Fibroblast of pulmonary artery (primary cell): ENCODE measurements at regions not wholly inside any gene's neighbourhood (a gene's known extent, or its start where the extent isn't known, plus 50 kb on each side); places are given as distances from the start of the nearest gene placed in this dataset.

Source experiments
- DNase-seq: peaks from one replicate; pipeline ENCODE4 v3.0.0-alpha.2; 2010; ENCODE audit warnings: low read depth
- H3K4me3 ChIP-seq: replicated peaks from 2 replicates; pipeline ENCODE4 v1.5.1; 2011; ENCODE audit warnings: low read depth, mild to moderate bottlenecking, control low read depth, low read length, moderate library complexity
- CTCF ChIP-seq: IDR thresholded peaks from 2 replicates; pipeline ENCODE4 v1.5.1; 2011; ENCODE audit warnings: mild to moderate bottlenecking, control low read depth, low read length, inconsistent platforms; ENCODE audit errors: missing control alignments

- no peak overlapping the region for H3K4me3 ChIP-seq
- no peak for TF ChIP-seq CTCF
- DNase-seq: no peak
Observed at GRCh38 chr4:119721878-119722277, 93.3 kb upstream of the PDE5A start.

GRCh38 chr4:119715490-119716445 is 87.2 kb upstream of the PDE5A start:
- no peak overlapping the region for H3K4me3 ChIP-seq
- DNase-seq: no peak
- TF ChIP-seq CTCF: no peak

GRCh38 chr4:119709418-119709817 is 80.8 kb upstream of the PDE5A start:
- TF ChIP-seq CTCF: no peak
- no peak for DNase-seq
- no peak overlapping the region for H3K4me3 ChIP-seq

GRCh38 chr4:119707336-119707735 is 78.7 kb upstream of the PDE5A start:
- no peak for DNase-seq
- no peak for TF ChIP-seq CTCF
- no peak overlapping the region for H3K4me3 ChIP-seq

- no peak overlapping the region for H3K4me3 ChIP-seq
- no peak for DNase-seq
- TF ChIP-seq CTCF: no peak
Observed at GRCh38 chr4:119706804-119707203, 78.2 kb upstream of the PDE5A start.

GRCh38 chr4:119697887-119698393 is 69.3 kb upstream of the PDE5A start:
- no peak overlapping the region for H3K4me3 ChIP-seq
- no peak for TF ChIP-seq CTCF
- no peak for DNase-seq
